Epithelial cell of prostate (primary cell): ENCODE measurements at regions not wholly inside any gene's neighbourhood (a gene's known extent, or its start where the extent isn't known, plus 50 kb on each side); places are given as distances from the start of the nearest gene placed in this dataset.
"Not testable (repeated sequence)": the region's sequence is repeated elsewhere in the genome, so short reads cannot be mapped to it uniquely, and the experiment has no call there.

Experiments used
- DNase-seq: peaks from one replicate; pipeline ENCODE4 v3.0.0-alpha.2; 2011; ENCODE audit warnings: low read depth, low spot score
- H3K27ac ChIP-seq: fragments of 450-650 bp; 2 replicates; pipeline ENCODE4 v1.5.1; 2017; ENCODE audit warnings: mild to moderate bottlenecking

GRCh38 chr15:93974804-93975481, 256.4 kb upstream of the MCTP2 start:
- DNase-seq = peak; percentile 20
- no peak overlapping the region for H3K27ac ChIP-seq

GRCh38 chr15:93973287-93973686, 258.1 kb upstream of the MCTP2 start:
- DNase-seq = no peak
- H3K27ac ChIP-seq = no peak overlapping the region

- no peak overlapping the region for H3K27ac ChIP-seq
- no peak for DNase-seq
These were observed 262.6 kb upstream of the MCTP2 start for GRCh38 chr15:93968773-93969172.

GRCh38 chr15:93965304-93965908, 266.0 kb upstream of the MCTP2 start:
- H3K27ac ChIP-seq = no peak overlapping the region
- DNase-seq = no peak

- no peak for DNase-seq
- H3K27ac ChIP-seq = no peak overlapping the region
These were observed 276.3 kb upstream of the MCTP2 start for GRCh38 chr15:93954985-93955571.

GRCh38 chr15:93948726-93949125, 282.6 kb upstream of the MCTP2 start:
- DNase-seq = no peak
- no peak overlapping the region for H3K27ac ChIP-seq

- DNase-seq = no peak
- peak overlapping the region; percentile 60 for H3K27ac ChIP-seq
These were observed 287.8 kb upstream of the MCTP2 start for GRCh38 chr15:93943586-93943985.

GRCh38 chr15:93942269-93942694, 289.1 kb upstream of the MCTP2 start:
- DNase-seq = no peak
- peak overlapping the region; percentile 60 for H3K27ac ChIP-seq

GRCh38 chr15:93941697-93942096, 289.7 kb upstream of the MCTP2 start:
- peak overlapping the region; percentile 60 for H3K27ac ChIP-seq
- DNase-seq = no peak

GRCh38 chr15:93940226-93940625, 291.1 kb upstream of the MCTP2 start:
- no peak for DNase-seq
- no peak overlapping the region for H3K27ac ChIP-seq

GRCh38 chr15:93932164-93932776, 299.1 kb upstream of the MCTP2 start:
- DNase-seq = no peak
- H3K27ac ChIP-seq = no peak overlapping the region

GRCh38 chr15:93929375-93930094, 301.8 kb upstream of the MCTP2 start:
- DNase-seq = peak; percentile 69
- H3K27ac ChIP-seq = peak overlapping the region; percentile 86

- DNase-seq = no peak
- no peak overlapping the region for H3K27ac ChIP-seq
These were observed 311.2 kb upstream of the MCTP2 start for GRCh38 chr15:93920204-93920603.

- not testable (repeated sequence) for DNase-seq, H3K27ac ChIP-seq
These were observed 312.6 kb upstream of the MCTP2 start for GRCh38 chr15:93918801-93919200.

GRCh38 chr15:93917181-93917580, 314.2 kb upstream of the MCTP2 start:
- H3K27ac ChIP-seq = no peak overlapping the region
- DNase-seq = no peak

- no peak overlapping the region for H3K27ac ChIP-seq
- no peak for DNase-seq
These were observed 317.5 kb upstream of the MCTP2 start for GRCh38 chr15:93913871-93914270.

- H3K27ac ChIP-seq = no peak overlapping the region
These were observed 318.1 kb upstream of the MCTP2 start for GRCh38 chr15:93913310-93913709.

GRCh38 chr15:93900476-93901400, 330.6 kb upstream of the MCTP2 start:
- H3K27ac ChIP-seq = no peak overlapping the region
- DNase-seq = no peak

More at GRCh38 chr15:93913310-93913709, 318.1 kb upstream of the MCTP2 start:
- DNase-seq = no peak

- no peak for DNase-seq
- no peak overlapping the region for H3K27ac ChIP-seq
These were observed 331.5 kb upstream of the MCTP2 start for GRCh38 chr15:93899817-93900216.

GRCh38 chr15:93897377-93897776, 334.0 kb upstream of the MCTP2 start:
- no peak for DNase-seq
- no peak overlapping the region for H3K27ac ChIP-seq
